HG02884 (cell line): ENCODE measurements at regions not wholly inside any gene's neighbourhood (a gene's known extent, or its start where the extent isn't known, plus 50 kb on each side); places are given as distances from the start of the nearest gene placed in this dataset.

Experiments
- ATAC-seq: cut with Tn5 transposase; IDR thresholded peaks from one replicate; pipeline ENCODE4 v1.9.1; 2021; ENCODE audit warnings: mild to moderate bottlenecking, moderate library complexity; ENCODE audit not compliant: unreplicated experiment

GRCh38 chr13:44294876-44295275 is 78.7 kb upstream of the SERP2 start:
- ATAC-seq: no peak

GRCh38 chr13:44296856-44297255 is 76.8 kb upstream of the SERP2 start:
- no peak for ATAC-seq

GRCh38 chr13:44298314-44298713 is 75.3 kb upstream of the SERP2 start:
- ATAC-seq: no peak

- ATAC-seq: no peak
Measured at GRCh38 chr13:44299152-44299943, 74.3 kb upstream of the SERP2 start.

GRCh38 chr13:44300895-44301638 is 72.6 kb upstream of the SERP2 start:
- ATAC-seq: peak; percentile 77

GRCh38 chr13:44301639-44302015 is 72.0 kb upstream of the SERP2 start:
- ATAC-seq: no peak

- no peak for ATAC-seq
Measured at GRCh38 chr13:44302233-44302632, 71.4 kb upstream of the SERP2 start.

GRCh38 chr13:44302940-44303575 is 70.6 kb upstream of the SERP2 start:
- ATAC-seq: no peak

GRCh38 chr13:44303681-44304432 is 69.8 kb upstream of the SERP2 start:
- ATAC-seq: no peak

GRCh38 chr13:44304433-44304725 is 69.2 kb upstream of the SERP2 start:
- no peak for ATAC-seq

GRCh38 chr13:44305286-44305685 is 68.3 kb upstream of the SERP2 start:
- no peak for ATAC-seq

GRCh38 chr13:44305917-44306370 is 67.7 kb upstream of the SERP2 start:
- no peak for ATAC-seq

GRCh38 chr13:44306371-44307192 is 67.0 kb upstream of the SERP2 start:
- ATAC-seq: no peak

GRCh38 chr13:44307255-44307654 is 66.4 kb upstream of the SERP2 start:
- no peak for ATAC-seq

- no peak for ATAC-seq
Measured at GRCh38 chr13:44307844-44308243, 65.8 kb upstream of the SERP2 start.

- ATAC-seq: no peak
Measured at GRCh38 chr13:44308352-44308751, 65.3 kb upstream of the SERP2 start.

GRCh38 chr13:44309794-44310757 is 63.5 kb upstream of the SERP2 start:
- ATAC-seq: no peak

- no peak for ATAC-seq
Measured at GRCh38 chr13:44311011-44311780, 62.4 kb upstream of the SERP2 start.

GRCh38 chr13:44312131-44312530 is 61.5 kb upstream of the SERP2 start:
- ATAC-seq: no peak
